SK-N-SH (cell line): ENCODE measurements at regions not wholly inside any gene's neighbourhood (a gene's known extent, or its start where the extent isn't known, plus 50 kb on each side); places are given as distances from the start of the nearest gene placed in this dataset.

Experiments used
- CTCF ChIA-PET: fragments of 300-600, 350-600 bp; formaldehyde crosslinking; extraction: SDS; loops from one replicate; lab custom pipeline; 2021; lab: Yijun Ruan, JAX
- POLR2A ChIA-PET: fragments of 350-600 bp; sonication (Branson Sonifier 250); formaldehyde crosslinking; extraction: SDS; loops from one replicate; lab custom pipeline; 2020; ENCODE audit warnings: antibody characterized with exemption, inconsistent platforms; lab: Yijun Ruan, JAX
- DNase-seq: peaks from one replicate; pipeline ENCODE4 v3.0.0; 2012
- H2AFZ ChIP-seq: fragments of 200-600 bp; sonication (generic); 2 replicates; pipeline ENCODE4 v1.8.1; 2016; ENCODE audit warnings: antibody characterized with exemption, mild to moderate bottlenecking, low read depth
- H3F3A ChIP-seq: fragments of 200-600 bp; sonication (generic); replicated peaks from 2 replicates; pipeline ENCODE3; 2016; ENCODE audit warnings: antibody characterized with exemption, mild to moderate bottlenecking; ENCODE audit not compliant: insufficient read depth
- H3K27ac ChIP-seq, 2 experiments: fragments of 200-500 bp in 1 of 2; fragments of 200-600 bp in 1 of 2; sonication (Bioruptor generic) in 1 of 2; sonication (generic), shearing (Covaris generic) in 1 of 2; 2 replicates each; pipeline versions ENCODE4 v1.5.1 to v1.6.1; 2014 to 2016; ENCODE audit warnings: low read depth in 2 of 2, inconsistent platforms in 1 of 2, low read length in 1 of 2, mild to moderate bottlenecking in 1 of 2, mixed read lengths in 1 of 2
- H3K27me3 ChIP-seq: fragments of 200-600 bp; sonication (generic), shearing (Covaris generic); 2 replicates; pipeline ENCODE4 v1.6.1; 2016; ENCODE audit warnings: mixed run types; ENCODE audit not compliant: insufficient read depth
- H3K36me3 ChIP-seq, 2 experiments: fragments of 200-500 bp in 1 of 2; fragments of 200-600 bp in 1 of 2; sonication (Bioruptor generic) in 1 of 2; sonication (generic) in 1 of 2; replicated peaks in 1 of 2; 2 replicates each; pipeline versions ENCODE3 to v1.5.1; 2014 to 2016; ENCODE audit warnings: low read length in 1 of 2, mild to moderate bottlenecking in 1 of 2; ENCODE audit not compliant: insufficient read depth in 2 of 2, control insufficient read depth in 1 of 2
- H3K4me1 ChIP-seq, 2 experiments: fragments of 200-500 bp in 1 of 2; fragments of 200-600 bp in 1 of 2; sonication (Bioruptor generic) in 1 of 2; sonication (generic), shearing (Covaris generic) in 1 of 2; 2 replicates each; pipeline versions ENCODE4 v1.5.1 to v1.6.1; 2014 to 2016; ENCODE audit warnings: low read depth in 1 of 2, low read length in 1 of 2, mixed run types in 1 of 2; ENCODE audit not compliant: insufficient read depth in 2 of 2, control insufficient read depth in 1 of 2
- H3K4me2 ChIP-seq: fragments of 200-600 bp; sonication (generic), shearing (Covaris generic); 2 replicates; pipeline ENCODE4 v1.6.1; 2017; ENCODE audit warnings: mixed run types
- H3K4me3 ChIP-seq, 2 experiments: fragments of 200-500 bp in 1 of 2; fragments of 200-600 bp in 1 of 2; sonication (Bioruptor generic) in 1 of 2; sonication (generic), shearing (Covaris generic) in 1 of 2; 2 replicates each; pipeline versions ENCODE4 v1.5.1 to v1.8.1; 2014 to 2016; ENCODE audit warnings: low read depth in 2 of 2, inconsistent platforms in 1 of 2, low read length in 1 of 2, mild to moderate bottlenecking in 1 of 2, mixed read lengths in 1 of 2, moderate library complexity in 1 of 2
- H3K79me2 ChIP-seq: fragments of 200-600 bp; sonication (generic); 2 replicates; pipeline ENCODE4 v1.8.1; 2017; ENCODE audit warnings: mild to moderate bottlenecking; ENCODE audit not compliant: insufficient read depth
- H3K9ac ChIP-seq: fragments of 200-600 bp; sonication (generic); 2 replicates; pipeline ENCODE4 v1.6.1; 2017; ENCODE audit warnings: mixed run types
- H3K9me2 ChIP-seq: fragments of 200-600 bp; sonication (generic); 2 replicates; pipeline ENCODE4 v1.6.1; 2017; ENCODE audit warnings: mixed run types
- H3K9me3 ChIP-seq: fragments of 200-600 bp; sonication (generic); 2 replicates; pipeline ENCODE4 v1.6.1; 2017; ENCODE audit warnings: mixed run types, mild to moderate bottlenecking, moderate library complexity
- H4K20me1 ChIP-seq: fragments of 200-600 bp; sonication (generic); 2 replicates; pipeline ENCODE4 v1.6.1; 2017; ENCODE audit warnings: mild to moderate bottlenecking, mixed run types; ENCODE audit not compliant: insufficient read depth
- ELF1 ChIP-seq: IDR thresholded peaks from 2 replicates; pipeline ENCODE4 v1.4.0; 2012
- GABPA ChIP-seq: IDR thresholded peaks from 2 replicates; pipeline ENCODE4 v1.4.0; 2012; ENCODE audit warnings: low read depth, mild to moderate bottlenecking
- JUND ChIP-seq: IDR thresholded peaks from 2 replicates; pipeline ENCODE4 v1.4.0; 2012
- NFIC ChIP-seq: IDR thresholded peaks from 2 replicates; pipeline ENCODE4 v1.4.0; 2012; ENCODE audit warnings: borderline replicate concordance
- RFX5 ChIP-seq: IDR thresholded peaks from 2 replicates; pipeline ENCODE4 v1.6.1; 2012; ENCODE audit warnings: mild to moderate bottlenecking, improper control_type of control experiment, low read length
- SIN3A ChIP-seq: IDR thresholded peaks from 2 replicates; pipeline ENCODE4 v1.6.1; 2012; ENCODE audit warnings: low read depth, mild to moderate bottlenecking, low read length, moderate library complexity, borderline replicate concordance
- ZBTB33 ChIP-seq: IDR thresholded peaks from 2 replicates; pipeline ENCODE4 v1.4.0; 2012; ENCODE audit warnings: low read depth, borderline replicate concordance
- WGBS: methylation state at CpG from one replicate; pipeline ENCODE4 v1.1.6; 2017; ENCODE audit warnings: low lambda C conversion rate; 5-methylcytosine and 5-hydroxymethylcytosine counted together
- TF ChIP-seq, protein P1 (sequence below): fragments of 150-350 bp; IDR thresholded peaks from 2 replicates; pipeline ENCODE4 v1.6.1; 2017; ENCODE audit warnings: antibody characterized with exemption, low read length, low read depth, borderline replicate concordance
- TF ChIP-seq, protein P2 (sequence below): fragments of 150-350 bp; IDR thresholded peaks from 2 replicates; pipeline ENCODE4 v1.6.1; 2016; ENCODE audit warnings: mild to moderate bottlenecking, low read depth, low read length
- TF ChIP-seq, protein P3 (sequence below): IDR thresholded peaks from 2 replicates; pipeline ENCODE4 v1.4.0; 2012; ENCODE audit warnings: low read depth
- TF ChIP-seq, protein P4 (sequence below): IDR thresholded peaks from 2 replicates; pipeline ENCODE4; 2012

GRCh38 chr22:48276994-48277867 lies 1514.8 kb downstream of the TBC1D22A start (continued):
- TF ChIP-seq ZBTB33 (no peak), GABPA (no peak), ELF1 (no peak), SIN3A (no peak), JUND (no peak)
- TF ChIP-seq, protein P1, sequence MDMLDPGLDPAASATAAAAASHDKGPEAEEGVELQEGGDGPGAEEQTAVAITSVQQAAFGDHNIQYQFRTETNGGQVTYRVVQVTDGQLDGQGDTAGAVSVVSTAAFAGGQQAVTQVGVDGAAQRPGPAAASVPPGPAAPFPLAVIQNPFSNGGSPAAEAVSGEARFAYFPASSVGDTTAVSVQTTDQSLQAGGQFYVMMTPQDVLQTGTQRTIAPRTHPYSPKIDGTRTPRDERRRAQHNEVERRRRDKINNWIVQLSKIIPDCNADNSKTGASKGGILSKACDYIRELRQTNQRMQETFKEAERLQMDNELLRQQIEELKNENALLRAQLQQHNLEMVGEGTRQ = no peak
- TF ChIP-seq, protein P2, sequence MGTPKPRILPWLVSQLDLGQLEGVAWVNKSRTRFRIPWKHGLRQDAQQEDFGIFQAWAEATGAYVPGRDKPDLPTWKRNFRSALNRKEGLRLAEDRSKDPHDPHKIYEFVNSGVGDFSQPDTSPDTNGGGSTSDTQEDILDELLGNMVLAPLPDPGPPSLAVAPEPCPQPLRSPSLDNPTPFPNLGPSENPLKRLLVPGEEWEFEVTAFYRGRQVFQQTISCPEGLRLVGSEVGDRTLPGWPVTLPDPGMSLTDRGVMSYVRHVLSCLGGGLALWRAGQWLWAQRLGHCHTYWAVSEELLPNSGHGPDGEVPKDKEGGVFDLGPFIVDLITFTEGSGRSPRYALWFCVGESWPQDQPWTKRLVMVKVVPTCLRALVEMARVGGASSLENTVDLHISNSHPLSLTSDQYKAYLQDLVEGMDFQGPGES = no peak
- TF ChIP-seq, protein P3, sequence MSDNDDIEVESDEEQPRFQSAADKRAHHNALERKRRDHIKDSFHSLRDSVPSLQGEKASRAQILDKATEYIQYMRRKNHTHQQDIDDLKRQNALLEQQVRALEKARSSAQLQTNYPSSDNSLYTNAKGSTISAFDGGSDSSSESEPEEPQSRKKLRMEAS = no peak
- TF ChIP-seq, all 33 proteins: peak for 0

DNA sequence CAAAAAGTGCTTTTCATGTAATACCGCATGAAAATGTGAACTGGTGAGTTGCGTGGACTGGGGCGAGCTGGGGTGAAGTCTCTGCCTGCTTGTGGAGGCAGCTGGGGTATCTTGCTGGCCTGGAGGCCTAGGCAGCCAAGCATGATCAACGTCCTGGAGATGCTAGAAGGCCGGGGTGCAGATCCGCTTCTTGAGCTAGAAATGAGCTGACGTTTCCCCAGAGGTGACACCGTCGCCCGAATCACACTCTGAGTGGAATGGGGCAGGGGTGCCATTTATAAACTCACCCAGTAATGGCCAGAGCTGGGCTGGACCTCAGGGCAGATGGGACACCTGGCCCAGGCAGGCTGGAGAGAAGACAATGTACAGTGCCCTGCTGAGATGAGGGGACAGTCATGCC lies 1513.0 kb downstream of the TBC1D22A start:
- Histone ChIP-seq H3K27ac (no peak overlapping the region), H3K4me3 (no peak overlapping the region), H3F3A (no peaks in the 10 kb centered on the region), H3K4me1 (no peaks in the 10 kb centered on the region), H3K79me2 (no peaks in the 10 kb centered on the region), H3K9me3 (no peaks in the 10 kb centered on the region), H3K27me3 (no peaks in the 10 kb centered on the region), H4K20me1 (no peaks in the 10 kb centered on the region), H3K9me2 (no peaks in the 10 kb centered on the region), H3K4me2 (no peak overlapping the region), H3K36me3 (no peaks in the 10 kb centered on the region), H3K9ac (no peak overlapping the region), H2AFZ (no peak overlapping the region)
- ChIA-PET CTCF (no interaction called here), POLR2A (no interaction called here)
- 60% methylated on average over 4 of the region's 10 CpGs for WGBS
- DNase-seq = no peak
- TF ChIP-seq ELF1 = no peak

DNA sequence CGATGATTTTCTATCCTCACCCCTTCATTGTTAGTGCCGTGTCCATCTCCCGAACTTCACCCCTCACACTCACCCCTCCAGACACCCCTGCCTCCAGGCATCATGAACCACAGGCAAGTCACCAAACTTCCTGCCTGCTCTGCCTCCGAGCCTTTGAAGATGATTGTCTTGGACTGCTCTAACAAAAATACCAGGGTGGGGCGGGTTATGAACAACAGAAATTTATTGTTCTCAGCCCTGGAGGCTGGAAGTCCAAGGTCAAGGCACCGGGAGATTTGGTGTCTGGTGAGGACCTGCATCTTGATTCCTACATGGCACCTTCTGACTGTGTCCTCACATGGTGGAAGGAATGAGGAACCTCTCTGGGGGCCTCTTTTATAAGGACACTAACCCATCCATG lies 1508.3 kb downstream of the TBC1D22A start:
- Histone ChIP-seq H3K27me3 (no peaks in the 10 kb centered on the region; the same call in 1 of the 2 replicates), H3K27ac (no peak overlapping the region), H3K9me2 (no peaks in the 10 kb centered on the region), H3K4me2 (no peak overlapping the region), H2AFZ (no peak overlapping the region), H3K36me3 (no peaks in the 10 kb centered on the region), H3K9me3 (no peaks in the 10 kb centered on the region), H4K20me1 (no peaks in the 10 kb centered on the region), H3K9ac (no peak overlapping the region), H3K79me2 (no peaks in the 10 kb centered on the region), H3F3A (no peaks in the 10 kb centered on the region), H3K4me1 (no peaks in the 10 kb centered on the region), H3K4me3 (no peak overlapping the region)
- no peak for DNase-seq
- TF ChIP-seq JUND (no peak), NFIC (no peak), RFX5 (no peak)
- TF ChIP-seq, protein P2 = no peak
- TF ChIP-seq, protein P4, sequence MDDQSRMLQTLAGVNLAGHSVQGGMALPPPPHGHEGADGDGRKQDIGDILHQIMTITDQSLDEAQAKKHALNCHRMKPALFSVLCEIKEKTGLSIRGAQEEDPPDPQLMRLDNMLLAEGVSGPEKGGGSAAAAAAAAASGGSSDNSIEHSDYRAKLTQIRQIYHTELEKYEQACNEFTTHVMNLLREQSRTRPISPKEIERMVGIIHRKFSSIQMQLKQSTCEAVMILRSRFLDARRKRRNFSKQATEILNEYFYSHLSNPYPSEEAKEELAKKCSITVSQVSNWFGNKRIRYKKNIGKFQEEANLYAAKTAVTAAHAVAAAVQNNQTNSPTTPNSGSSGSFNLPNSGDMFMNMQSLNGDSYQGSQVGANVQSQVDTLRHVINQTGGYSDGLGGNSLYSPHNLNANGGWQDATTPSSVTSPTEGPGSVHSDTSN = no peak
- CTCF ChIA-PET = no interaction called here
- POLR2A ChIA-PET = no interaction called here
- WGBS = 20% methylated on average over 6 of the region's 6 CpGs
